GM19468 (cell line): ENCODE measurements at regions not wholly inside any gene's neighbourhood (a gene's known extent, or its start where the extent isn't known, plus 50 kb on each side); places are given as distances from the start of the nearest gene placed in this dataset.
"Not testable (repeated sequence)": the region's sequence is repeated elsewhere in the genome, so short reads cannot be mapped to it uniquely, and the experiment has no call there.

ENCODE experiments used
- ATAC-seq: cut with Tn5 transposase; IDR thresholded peaks from one replicate; pipeline ENCODE4 v1.9.1; 2021; ENCODE audit warnings: mild to moderate bottlenecking, moderate library complexity, moderate number of reproducible peaks; ENCODE audit not compliant: unreplicated experiment; ENCODE audit errors: extremely low read depth

DNA sequence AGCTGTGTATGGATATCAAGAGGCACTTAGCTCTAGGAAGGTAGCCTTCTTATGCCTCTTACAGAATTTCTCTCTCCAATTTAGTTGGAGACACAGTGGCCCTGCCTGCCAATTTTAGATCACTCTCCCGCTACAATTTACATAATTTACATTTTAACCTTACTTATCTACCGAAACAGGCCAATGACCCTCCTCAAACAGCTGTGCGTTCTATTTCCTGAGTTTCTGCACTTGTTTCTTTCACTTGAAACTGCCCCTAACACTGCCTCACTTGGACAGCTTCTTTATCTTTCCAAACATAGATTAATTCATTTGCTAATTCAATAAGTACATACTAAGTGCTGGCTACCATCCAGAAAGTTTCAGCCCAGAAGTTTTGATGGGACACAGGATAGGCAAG lies 52.9 kb upstream of the HDDC2 start:
- ATAC-seq: peak; percentile 52

GRCh38 chr6:125356884-125357283 lies 55.1 kb upstream of the HDDC2 start:
- no peak for ATAC-seq

DNA sequence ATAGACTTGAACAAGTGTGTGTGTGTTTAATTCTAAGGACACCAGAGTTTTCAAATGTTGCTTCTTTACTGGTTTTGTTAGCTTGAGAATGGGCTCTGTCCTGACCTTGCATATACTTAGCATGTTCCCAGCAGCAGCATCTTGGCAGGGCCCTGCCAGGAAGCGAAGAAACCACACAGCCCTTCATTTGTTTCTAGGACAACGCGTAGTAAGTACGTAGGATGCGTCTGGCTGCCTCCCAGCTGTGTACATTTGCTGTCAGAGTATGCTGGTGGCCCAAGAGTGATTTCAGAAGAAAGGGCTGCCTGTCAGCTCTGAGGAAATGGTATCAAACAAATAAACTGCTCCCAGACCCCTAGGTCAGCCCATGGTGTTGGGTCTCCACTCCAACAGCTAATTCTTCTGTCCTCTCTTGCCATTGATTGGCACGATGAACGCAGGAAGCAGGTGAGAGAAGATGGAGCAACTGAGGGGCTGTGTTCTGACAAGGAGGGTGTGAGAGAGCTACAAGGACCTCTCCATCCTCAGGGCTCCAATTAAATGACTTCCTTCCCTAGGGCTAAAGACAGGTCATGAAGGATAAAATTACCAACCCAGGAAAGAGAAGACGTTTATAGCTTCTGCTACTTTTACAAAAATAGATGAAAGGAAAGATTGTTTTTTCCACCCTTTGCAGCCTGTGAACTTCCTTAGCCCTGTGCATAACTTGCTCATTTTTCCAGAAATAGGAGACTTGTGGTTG lies 55.9 kb upstream of the HDDC2 start:
- ATAC-seq: no peak

- ATAC-seq: no peak
These were observed 57.1 kb upstream of the HDDC2 start for GRCh38 chr6:125358898-125359297.

DNA sequence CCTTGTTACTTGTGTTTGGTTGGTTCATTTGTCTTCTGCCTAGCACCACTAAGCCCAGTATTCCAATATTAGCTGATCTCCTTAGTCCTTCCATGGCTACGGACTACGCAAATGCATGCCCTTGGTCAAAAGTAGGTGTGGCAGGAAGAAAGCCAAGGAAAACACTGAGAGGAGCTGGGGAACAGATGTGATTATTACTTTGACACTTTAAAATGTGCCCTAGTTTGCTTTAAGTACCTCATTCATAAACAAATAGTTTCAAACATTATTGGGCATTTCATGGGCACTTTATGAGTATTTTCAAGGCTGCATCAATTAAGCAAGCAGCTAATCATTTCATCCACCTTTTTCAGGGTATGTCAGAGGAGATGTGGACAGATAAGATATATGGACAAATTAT lies 60.1 kb upstream of the HDDC2 start:
- no peak for ATAC-seq

DNA sequence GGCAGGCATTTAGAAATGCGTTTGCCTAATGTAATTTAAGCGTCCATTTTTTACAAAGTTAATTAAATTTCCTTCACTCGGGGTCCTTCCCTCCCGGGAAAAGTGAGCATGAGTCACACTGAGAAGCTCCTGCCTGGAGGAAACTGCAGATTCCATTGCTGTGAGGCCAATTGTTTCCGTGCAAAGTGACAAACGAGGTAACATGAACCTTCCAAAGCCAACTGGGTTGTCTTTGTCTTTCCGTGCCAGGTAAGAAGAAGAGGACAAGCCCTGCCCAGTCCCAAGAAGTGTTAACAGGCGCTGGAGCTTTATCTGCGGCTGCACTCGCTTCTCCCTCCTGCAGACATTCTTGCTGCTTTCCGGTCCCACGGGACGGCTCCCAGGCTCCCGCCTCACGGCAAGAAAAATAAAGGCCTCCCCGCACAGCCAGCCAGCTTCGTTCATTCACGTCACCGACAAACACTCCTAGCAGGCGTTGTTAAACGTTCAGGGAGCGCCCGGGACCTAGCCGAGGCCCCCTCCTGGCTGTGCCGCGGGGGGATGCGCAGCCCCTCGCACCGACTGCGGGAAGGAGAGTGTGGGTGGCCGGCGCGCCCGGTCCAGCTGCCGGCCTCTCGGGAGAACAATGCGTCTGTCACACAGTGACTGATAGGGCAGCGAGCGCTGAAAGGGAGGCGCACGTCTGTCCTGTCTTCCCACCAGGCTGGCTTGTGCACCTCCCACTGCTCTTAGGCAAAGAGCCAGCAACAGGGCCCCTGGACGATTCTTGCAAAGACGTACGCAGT lies 61.5 kb upstream of the HDDC2 start:
- no peak for ATAC-seq

GRCh38 chr6:125363824-125364165 lies 62.0 kb upstream of the HDDC2 start:
- ATAC-seq: no peak

GRCh38 chr6:125365230-125365629 lies 63.5 kb upstream of the HDDC2 start:
- no peak for ATAC-seq

DNA sequence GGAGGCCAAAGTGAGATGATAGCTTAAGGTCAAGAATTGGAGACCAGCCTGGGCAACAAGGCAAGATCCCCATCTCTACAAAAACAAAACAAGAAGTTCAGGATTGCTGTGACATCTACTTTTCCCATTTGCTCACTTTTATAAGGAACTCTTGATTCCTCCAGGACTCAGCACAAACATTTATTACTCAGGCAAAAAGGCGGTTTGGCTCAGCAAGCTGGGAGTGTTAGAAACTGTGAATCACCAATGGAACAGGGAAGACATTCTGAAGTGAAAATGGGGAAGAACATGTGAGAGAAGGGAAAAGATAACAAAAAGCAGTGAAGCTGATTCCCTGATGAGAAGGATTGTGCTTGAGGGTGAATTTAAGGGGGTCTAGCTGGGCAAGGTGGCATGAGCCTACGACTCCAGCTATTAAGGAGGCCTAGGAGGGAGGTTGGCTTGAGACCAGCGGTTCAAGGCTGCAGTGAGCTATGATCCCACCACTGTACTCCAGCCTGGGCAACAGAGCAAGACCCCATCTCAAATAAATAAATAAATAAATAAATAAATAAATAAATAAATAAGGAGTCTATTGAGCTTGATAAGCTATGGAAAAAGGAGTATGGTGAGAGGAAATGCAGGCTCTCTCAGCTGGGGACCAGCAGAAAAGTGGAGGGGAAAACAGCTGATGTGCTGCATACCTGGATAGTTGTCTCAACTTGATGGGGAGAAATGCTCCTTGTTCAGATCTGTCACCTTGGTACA lies 65.4 kb upstream of the HDDC2 start:
- no peak for ATAC-seq

- ATAC-seq: no peak
These were observed 68.6 kb upstream of the HDDC2 start for GRCh38 chr6:125370343-125370742.

DNA sequence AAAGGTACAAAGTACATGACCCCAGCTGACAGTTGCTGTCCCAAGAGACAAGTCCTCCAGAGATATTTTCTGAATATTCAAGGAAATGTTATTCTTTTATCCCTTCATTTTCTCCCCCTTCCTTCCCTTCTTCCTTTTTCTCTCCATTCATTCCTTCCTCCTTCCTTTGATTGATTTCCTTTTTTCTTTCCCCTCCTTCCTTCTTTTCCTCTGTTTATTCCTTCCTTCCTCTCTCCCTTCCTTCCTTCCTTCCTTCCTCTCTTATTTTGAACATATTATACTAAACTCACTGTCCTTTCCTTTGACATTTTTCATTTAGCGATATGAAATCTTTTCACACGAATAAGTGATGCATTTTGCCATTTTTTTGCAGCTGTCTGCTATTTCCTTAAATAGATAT lies 73.2 kb upstream of the HDDC2 start:
- no peak for ATAC-seq

DNA sequence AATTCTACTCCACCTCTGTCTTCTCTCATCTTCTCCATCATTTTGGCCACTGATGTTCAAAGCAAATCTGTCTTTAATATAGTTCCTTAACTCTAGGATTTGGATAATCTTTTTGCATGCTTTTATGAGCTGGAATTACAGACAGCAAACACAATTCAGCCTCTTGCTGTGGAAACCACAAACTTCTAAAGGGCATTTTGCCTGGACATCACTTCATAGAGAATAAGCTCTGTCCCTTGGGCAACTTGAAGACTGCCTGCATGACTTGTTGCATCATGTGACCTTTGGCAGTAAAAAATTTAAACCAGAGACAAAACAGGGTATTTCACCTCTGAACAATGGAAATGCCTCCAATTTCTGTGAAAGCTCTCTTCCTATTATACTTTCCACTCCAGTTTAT lies 74.1 kb upstream of the HDDC2 start:
- ATAC-seq: no peak

GRCh38 chr6:125377621-125378020 lies 75.9 kb upstream of the HDDC2 start:
- no peak for ATAC-seq

- no peak for ATAC-seq
These were observed 77.4 kb upstream of the HDDC2 start for GRCh38 chr6:125379174-125379573.

DNA sequence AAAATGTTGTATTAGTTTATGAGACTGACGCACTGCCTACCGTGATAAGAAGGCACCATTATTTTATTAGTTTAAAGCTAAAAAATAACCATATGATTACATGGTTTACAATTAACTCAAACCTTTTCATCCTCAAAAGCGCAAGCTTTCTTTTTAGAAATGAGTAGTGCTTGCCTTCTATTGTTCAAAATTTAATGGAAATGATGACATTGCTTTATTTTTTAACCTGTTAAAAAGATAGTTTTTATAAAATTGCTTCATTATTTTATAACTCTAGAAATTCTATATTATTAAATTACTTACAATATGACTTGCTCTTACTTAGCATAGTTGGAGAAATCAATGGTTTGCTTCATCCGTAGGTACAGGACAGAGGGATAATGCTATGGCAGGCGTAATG lies 78.7 kb upstream of the HDDC2 start:
- no peak for ATAC-seq

GRCh38 chr6:125386337-125386736 lies 84.6 kb upstream of the HDDC2 start:
- ATAC-seq: not testable (repeated sequence)

DNA sequence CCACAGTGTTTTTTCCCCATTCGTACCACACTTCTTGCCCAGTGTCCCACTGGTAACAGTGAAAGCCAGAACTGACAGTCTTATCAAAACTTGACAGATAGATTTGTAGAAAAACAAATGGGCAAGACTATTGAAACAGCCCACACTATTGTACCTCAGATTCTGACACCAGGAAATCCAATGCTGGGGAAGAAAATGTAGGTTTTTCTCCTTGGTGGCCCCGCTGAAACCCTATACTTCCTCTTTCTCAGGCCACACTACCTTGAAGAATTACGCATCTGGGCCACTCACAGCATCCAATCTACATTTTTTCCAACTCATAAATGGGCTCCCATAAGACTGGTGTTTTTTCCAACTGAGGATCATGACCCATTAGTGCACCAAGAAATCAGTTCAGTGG lies 90.9 kb upstream of the HDDC2 start:
- peak; percentile 21 for ATAC-seq

- ATAC-seq: no peak
These were observed 91.7 kb upstream of the HDDC2 start for GRCh38 chr6:125393449-125393858.

GRCh38 chr6:125406741-125407140 lies 105.0 kb upstream of the HDDC2 start:
- no peak for ATAC-seq

GRCh38 chr6:125414507-125414906 lies 112.7 kb upstream of the HDDC2 start:
- no peak for ATAC-seq

GRCh38 chr6:125415913-125416312 lies 114.1 kb upstream of the HDDC2 start:
- no peak for ATAC-seq
